H1 (cell line): ENCODE measurements at regions not wholly inside any gene's neighbourhood (a gene's known extent, or its start where the extent isn't known, plus 50 kb on each side); places are given as distances from the start of the nearest gene placed in this dataset.

Source experiments
- CHD7 ChIP-seq: fragments of 300-600 bp; sonication (generic); IDR thresholded peaks from 2 replicates; pipeline ENCODE4 v1.7.1; 2012; ENCODE audit warnings: low read length, moderate library complexity, mild to moderate bottlenecking, inconsistent platforms; ENCODE audit not compliant: insufficient replicate concordance
- HDAC2 ChIP-seq, 2 experiments: fragments of 300-600 bp in 1 of 2; sonication (generic) in 1 of 2; IDR thresholded peaks; 2 replicates each; pipeline ENCODE4 v1.6.1; 2011 to 2012; ENCODE audit warnings: low read depth in 2 of 2, low read length in 2 of 2, mild to moderate bottlenecking in 2 of 2, moderate library complexity in 2 of 2, borderline replicate concordance in 1 of 2, inconsistent platforms in 1 of 2
- SP1 ChIP-seq: IDR thresholded peaks from 2 replicates; pipeline ENCODE4 v1.6.1; 2011; ENCODE audit warnings: low read depth, low read length

GRCh38 chr11:69239641-69240040 is 54.3 kb upstream of the MYEOV start (continued):
- TF ChIP-seq SP1 = no peak
- TF ChIP-seq CHD7 = no peak
- no peak for TF ChIP-seq HDAC2 (IDR thresholded peaks at IDR 0.05; ENCODE audit: borderline replicate concordance in 1 of 2, low read depth in 2 of 2, low read length in 2 of 2)
